ENCODE measurements at regions not wholly inside any gene's neighbourhood (a gene's known extent, or its start where the extent isn't known, plus 50 kb on each side); places are given as distances from the start of the nearest gene placed in this dataset.

- no peak for DNase-seq
- H3K4me3 ChIP-seq (ENCODE audit: low read depth, low read length), result no peak overlapping the region
- H3K9me3 ChIP-seq (ENCODE audit: severe bottlenecking), result no peaks in the 10 kb centered on the region
- H3K27ac ChIP-seq, result no peak overlapping the region
- no peaks in the 10 kb centered on the region for H3K27me3 ChIP-seq (ENCODE audit: insufficient read depth, low read depth, severe bottlenecking)
- TF ChIP-seq CTCF (IDR thresholded peaks at IDR 0.05; ENCODE audit: low read depth, low read length), result no peak
- no peaks in the 10 kb centered on the region for H3K36me3 ChIP-seq
Measured at GRCh38 chr2:120818441-120818920, 82.8 kb downstream of the GLI2 start.

DNA sequence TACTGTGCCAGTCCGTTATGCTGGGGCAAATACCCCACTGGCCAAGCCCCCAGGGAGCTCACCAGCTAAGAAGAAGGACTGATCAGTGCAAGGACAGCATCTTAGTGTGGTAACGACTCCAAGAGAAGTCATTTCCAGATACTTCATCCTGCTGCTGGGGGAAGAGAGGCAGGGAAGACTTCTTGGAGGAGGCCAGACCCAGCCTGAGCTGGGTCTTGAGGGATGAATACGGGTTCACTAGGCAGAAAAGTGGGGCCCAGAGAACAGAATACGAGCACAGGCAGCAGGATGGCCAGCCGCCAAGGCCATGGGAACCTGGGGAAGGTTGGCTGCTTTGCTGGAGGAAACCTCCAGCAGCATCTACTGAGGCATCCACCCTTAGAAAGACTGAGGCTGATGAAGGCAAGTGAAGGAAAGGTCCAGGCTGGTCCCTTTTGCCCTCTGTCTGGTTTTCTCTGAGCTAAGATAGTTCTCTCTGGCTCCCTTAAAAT, 84.1 kb downstream of the GLI2 start:
- no peak for DNase-seq
- Histone ChIP-seq H3K27ac (peak overlapping the region; percentile 46), H3K9me3 (ENCODE audit: severe bottlenecking) (no peaks in the 10 kb centered on the region), H3K4me3 (ENCODE audit: low read depth, low read length) (peak overlapping the region; percentile 20; the same call in 1 of the 2 replicates), H3K27me3 (ENCODE audit: insufficient read depth, low read depth, severe bottlenecking) (no peaks in the 10 kb centered on the region), H3K36me3 (no peaks in the 10 kb centered on the region)
- no peak for TF ChIP-seq CTCF (IDR thresholded peaks at IDR 0.05; ENCODE audit: low read depth, low read length)

DNA sequence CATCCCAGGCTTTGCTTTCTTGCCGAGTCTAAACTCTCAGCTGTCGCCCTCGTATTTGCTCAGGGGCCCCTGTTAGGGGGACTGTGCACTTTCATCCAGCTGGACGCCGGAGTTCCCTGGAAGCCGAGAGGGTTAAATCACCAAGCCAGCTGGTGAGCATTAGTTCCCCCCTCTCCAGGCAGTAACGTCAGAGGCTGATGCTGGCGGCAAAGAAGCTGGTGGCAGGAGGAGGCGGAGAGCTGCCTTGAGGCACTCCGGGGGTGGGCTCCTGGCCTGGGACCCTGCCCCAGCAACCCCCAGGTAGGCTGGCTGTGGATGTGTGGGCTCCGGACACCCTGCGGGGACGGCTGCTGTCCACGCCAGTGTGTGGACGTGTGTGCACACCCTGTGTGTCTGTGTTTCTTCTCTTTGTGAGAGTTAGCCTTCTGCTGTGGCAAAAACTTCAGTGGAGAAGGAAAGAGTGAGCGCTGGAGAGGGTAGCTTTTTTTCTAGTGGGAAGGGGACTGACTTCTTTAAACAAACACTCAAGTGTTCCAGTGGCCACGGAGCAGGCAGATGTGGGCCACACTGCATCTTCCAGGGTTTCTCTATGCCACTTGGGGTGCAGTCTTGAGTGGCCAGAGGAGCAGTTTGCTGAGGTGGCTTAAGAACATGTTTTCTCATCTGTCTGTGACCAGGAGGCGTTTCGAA, 84.7 kb downstream of the GLI2 start:
- Histone ChIP-seq H3K36me3 (no peaks in the 10 kb centered on the region), H3K4me3 (ENCODE audit: low read depth, low read length) (peak overlapping the region; percentile 42), H3K27ac (peak overlapping the region; percentile 46), H3K9me3 (ENCODE audit: severe bottlenecking) (no peaks in the 10 kb centered on the region), H3K27me3 (ENCODE audit: insufficient read depth, low read depth, severe bottlenecking) (no peaks in the 10 kb centered on the region)
- TF ChIP-seq CTCF (IDR thresholded peaks at IDR 0.05; ENCODE audit: low read depth, low read length), result no peak
- DNase-seq, result peak; percentile 87

- no peaks in the 10 kb centered on the region for H3K27me3 ChIP-seq (ENCODE audit: insufficient read depth, low read depth, severe bottlenecking)
Measured at GRCh38 chr2:120820953-120821279, 85.2 kb downstream of the GLI2 start.

GRCh38 chr2:120821446-120822160, 85.9 kb downstream of the GLI2 start:
- DNase-seq, result no peak
- H3K27ac ChIP-seq, result no peak overlapping the region
- H3K36me3 ChIP-seq, result no peaks in the 10 kb centered on the region
- no peaks in the 10 kb centered on the region for H3K9me3 ChIP-seq (ENCODE audit: severe bottlenecking)
- TF ChIP-seq CTCF (IDR thresholded peaks at IDR 0.05; ENCODE audit: low read depth, low read length), result no peak
- no peaks in the 10 kb centered on the region for H3K27me3 ChIP-seq (ENCODE audit: insufficient read depth, low read depth, severe bottlenecking)
- H3K4me3 ChIP-seq (ENCODE audit: low read depth, low read length), result no peak overlapping the region

More at GRCh38 chr2:120820953-120821279, 85.2 kb downstream of the GLI2 start:
- Histone ChIP-seq H3K9me3 (ENCODE audit: severe bottlenecking) (no peaks in the 10 kb centered on the region), H3K36me3 (no peaks in the 10 kb centered on the region), H3K27ac (peak overlapping the region; percentile 46; the same call in 1 of the 2 replicates), H3K4me3 (ENCODE audit: low read depth, low read length) (peak overlapping the region; percentile 42)
- DNase-seq, result peak; percentile 45
- no peak for TF ChIP-seq CTCF (IDR thresholded peaks at IDR 0.05; ENCODE audit: low read depth, low read length)
